HG02798 (cell line): ENCODE measurements at regions not wholly inside any gene's neighbourhood (a gene's known extent, or its start where the extent isn't known, plus 50 kb on each side); places are given as distances from the start of the nearest gene placed in this dataset.
"Not testable (repeated sequence)": the region's sequence is repeated elsewhere in the genome, so short reads cannot be mapped to it uniquely, and the experiment has no call there.

Source experiments
- ATAC-seq: cut with Tn5 transposase; IDR thresholded peaks from one replicate; pipeline ENCODE4 v1.9.1; 2021; ENCODE audit warnings: mild to moderate bottlenecking; ENCODE audit not compliant: unreplicated experiment, poor library complexity

DNA sequence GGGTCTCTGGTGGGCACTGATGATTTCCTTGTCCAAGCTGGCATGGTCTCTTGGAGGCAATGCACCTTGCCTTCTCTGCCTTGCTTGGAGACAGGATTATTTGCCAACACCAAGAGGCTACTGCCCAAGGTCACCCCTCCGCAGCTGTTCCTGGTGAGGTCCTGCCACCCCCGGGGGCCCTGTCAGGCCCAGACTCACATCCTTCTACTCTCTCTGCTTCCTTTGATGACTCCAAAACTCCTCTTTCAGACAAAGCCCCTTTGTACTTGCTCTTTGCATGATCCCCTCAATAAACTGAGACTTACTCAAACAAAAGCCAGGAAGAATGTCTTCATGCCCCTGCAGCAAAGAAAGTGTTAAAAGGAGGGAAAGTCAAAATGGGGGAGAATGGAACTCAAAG lies 137.7 kb downstream of the MEX3B start:
- ATAC-seq, result no peak

DNA sequence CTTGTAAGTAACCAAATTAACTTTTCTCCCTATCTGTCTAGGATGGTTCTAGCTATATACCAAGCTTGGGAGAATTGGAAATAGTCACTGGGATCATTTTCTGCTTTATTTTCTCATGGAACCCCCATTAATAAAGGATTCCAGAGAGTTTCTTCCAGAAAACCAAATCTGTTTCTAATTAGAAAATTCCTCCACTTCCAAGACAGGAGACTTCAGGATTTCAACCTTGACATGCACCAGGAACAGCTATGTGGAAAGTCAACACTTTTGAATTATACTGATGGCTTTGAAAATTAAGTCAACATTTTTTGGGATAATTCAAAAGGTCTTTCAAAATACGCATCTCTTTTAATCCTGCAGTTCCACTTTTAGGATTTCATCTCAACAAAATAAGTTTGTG lies 138.3 kb downstream of the MEX3B start:
- no peak for ATAC-seq

DNA sequence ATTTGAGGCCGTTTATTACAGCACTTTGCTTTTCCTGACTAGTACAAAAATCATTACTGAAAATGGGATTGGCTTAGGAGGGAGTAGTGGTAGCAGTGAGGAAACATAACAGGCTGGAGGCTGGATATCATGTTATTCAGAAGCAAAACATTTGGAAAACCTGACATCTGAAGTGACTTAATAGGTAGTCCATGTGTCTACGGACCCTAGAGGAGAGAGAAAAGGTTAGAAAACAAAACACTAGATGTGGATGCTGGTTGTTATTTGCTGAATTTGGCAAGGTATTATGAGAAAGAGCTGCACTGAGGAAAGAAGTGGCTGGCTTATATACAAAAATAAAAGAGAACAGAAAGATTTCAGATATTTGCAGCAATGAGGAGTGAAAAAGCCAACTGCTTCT lies 139.9 kb downstream of the MEX3B start:
- ATAC-seq, result no peak

DNA sequence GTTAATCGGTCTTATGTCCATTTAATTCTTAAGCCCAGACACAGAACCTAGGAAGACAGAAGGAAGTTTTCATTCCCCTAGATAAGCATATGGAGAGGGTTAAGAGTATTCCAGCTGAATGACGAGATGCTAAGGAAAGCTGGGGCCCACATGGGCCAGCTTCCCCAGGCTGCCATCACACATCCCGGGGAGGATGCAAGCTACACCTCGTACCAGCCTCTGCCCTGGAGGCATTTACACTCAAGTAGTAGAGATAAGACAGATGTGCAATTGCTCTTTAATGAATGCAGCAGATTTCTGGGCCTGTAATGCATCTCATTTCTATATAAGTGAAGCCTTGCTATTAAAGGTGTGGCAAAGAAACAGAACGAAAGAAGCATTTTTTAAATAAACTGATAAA lies 144.5 kb downstream of the MEX3B start:
- ATAC-seq, result no peak

DNA sequence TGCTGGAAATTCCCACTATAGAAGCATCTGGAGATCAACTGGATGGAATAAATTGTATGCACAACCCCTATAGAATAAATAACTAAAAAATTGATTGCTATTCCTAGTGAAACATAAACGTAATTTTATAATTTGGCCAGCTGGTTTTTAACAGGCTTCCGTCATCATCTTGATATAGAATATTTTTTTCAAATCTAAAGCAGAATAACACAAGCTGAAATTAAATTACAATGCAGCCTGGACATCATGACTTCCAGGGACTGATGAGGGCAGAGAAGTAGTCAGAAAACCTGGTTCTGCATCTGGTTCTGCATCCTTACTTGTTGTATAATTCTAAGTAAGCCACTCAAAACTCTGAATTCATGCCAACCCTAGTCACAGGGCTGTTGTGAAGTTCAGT lies 146.1 kb downstream of the MEX3B start:
- ATAC-seq, result no peak

DNA sequence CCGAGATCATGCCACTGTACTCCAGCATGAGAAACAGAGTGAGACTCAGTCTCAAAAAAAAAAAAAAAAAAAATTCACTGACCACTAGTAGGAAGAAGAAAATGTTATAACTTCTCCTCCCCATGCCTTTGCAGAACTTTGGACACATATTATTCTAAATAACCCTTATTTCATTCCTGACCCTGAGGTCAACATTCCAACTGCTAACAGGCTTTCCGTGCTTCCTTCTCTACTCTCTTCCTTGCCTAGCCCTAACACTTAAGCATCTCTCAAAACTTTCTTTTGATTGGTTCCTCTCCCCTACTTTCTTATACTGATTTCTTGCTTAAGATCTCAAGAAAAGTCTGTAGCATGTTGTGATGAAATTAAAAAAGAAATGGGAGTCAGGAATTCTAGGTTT lies 146.8 kb downstream of the MEX3B start:
- ATAC-seq, result no peak

DNA sequence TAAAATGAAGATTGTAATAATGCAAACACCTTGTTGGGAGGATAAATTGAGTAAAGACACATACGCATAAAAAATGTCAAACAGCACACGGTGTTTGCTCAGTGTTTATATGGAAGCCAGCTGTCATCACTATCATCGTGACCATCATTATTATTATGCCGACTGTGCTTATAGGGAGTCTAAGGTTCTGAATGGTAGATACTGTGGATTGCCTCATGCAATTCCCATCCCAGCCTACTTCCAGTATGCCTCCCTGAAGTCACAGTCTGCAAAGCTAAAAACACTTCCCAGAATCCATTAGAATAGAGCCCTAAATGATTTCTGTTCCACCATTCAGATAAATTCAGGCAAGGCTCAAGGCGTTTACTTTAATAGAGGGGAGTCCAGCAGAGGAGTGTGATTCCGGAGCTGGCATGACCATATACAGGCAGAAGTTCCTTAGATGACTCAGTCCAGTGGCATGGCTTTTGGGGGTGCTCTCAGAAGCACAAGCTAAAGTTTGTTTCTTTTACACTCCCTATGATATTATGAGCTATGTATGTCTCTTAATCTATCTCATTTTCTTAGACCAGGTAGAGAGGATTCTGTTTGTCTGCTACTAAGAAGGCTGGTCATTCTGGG lies 148.7 kb downstream of the MEX3B start:
- ATAC-seq, result no peak

DNA sequence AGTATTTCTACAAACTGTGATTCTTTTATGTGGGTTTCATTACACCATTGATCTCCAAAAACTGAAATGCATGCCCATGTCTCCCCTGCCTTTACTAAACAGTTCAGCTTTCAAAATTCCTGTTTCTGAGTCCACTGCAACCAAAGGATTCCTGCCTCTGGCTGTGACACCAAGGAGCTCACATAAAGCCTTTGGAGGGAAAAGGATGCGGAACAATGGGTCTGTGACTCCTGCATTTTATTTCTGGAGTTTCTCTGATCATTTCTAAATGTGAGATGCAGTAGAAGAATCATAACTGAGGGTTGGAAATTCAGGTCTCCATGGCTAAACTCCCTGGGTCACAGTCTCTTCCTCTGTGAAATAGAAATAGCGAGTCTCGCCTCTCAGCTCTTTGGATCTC lies 149.5 kb downstream of the MEX3B start:
- ATAC-seq, result no peak

DNA sequence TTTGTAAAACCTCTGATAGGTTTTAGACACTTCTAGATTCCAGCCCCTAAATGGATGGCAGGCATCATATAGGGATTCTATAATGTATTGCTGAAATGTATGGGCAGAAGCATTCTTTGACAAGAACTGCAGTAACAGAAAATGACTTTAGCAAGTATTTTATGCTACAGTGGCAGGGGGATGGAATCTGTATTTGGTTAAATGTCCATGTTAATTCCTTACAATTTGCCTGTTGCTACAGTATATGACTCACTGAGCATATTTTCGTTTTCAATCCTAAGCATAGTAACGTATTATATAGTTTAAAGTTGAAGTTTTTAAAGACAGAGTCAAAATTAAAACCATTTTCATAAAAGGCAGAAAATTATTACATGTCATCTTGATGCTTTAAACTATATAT lies 150.1 kb downstream of the MEX3B start:
- no peak for ATAC-seq

DNA sequence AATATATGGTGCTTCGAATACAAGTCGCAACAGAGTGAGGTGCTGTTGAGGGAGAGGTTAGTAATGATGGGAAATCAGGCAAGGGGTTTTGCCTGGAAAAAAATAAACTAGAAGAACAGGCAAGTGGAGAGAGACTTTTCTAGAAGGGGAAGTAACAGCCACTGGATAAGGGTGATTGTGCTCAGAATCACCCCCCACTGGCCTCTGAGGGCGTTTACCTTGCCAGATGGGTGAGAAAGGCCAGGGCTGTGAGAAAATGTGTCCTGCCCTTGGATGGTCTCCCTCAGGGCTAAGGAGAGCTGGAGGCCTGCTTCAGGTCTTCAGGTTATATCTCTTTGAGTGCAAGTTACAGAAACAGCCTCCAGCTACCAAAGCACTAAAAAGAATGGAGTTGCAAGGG lies 151.8 kb downstream of the MEX3B start:
- no peak for ATAC-seq

DNA sequence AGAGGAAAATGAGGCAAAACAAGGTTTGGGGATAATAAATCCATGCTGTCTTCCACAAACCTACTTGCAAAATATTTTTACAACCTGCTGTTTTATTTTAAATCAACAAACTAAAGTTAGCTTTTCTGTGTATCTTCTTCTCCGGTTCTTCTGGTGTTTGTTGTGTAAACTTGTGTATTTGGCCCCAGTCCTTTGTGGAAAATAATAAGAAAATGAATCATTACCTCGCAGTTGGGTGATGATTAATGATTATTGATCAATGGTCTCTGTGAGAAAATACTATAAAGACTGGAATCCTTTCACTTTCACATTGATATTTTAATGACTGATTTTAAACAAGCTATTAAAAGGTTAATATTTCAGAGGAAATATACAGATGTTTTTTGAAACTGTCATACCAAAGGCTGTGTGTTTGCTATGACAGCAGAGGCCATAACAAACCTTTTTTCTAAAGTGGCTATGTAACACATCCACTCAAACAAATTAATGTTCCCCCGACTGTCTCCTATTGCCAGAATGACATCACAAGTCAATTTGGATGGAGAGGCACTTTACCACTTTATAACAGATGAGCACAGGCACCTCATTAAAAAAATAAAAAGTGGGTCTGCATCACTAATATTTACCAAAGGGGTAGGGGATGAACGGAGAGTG lies 152.5 kb downstream of the MEX3B start:
- no peak for ATAC-seq

DNA sequence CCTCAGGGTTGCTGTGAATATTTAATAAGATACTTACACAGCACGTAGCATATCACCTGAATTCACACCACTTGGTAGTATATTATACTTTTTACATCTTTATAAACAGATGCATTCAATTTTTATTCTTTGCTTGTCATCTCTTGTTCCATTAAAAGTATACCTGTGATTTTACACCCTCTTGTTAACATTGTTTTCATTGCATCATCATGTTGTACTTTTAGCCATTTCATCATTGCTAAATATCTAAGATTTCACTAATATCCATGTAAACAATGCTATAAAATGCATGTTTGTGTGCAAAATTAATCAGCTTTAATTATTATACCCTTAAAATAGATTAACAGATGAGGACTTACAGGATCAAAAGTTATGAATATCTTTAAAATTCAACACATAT lies 155.3 kb downstream of the MEX3B start:
- no peak for ATAC-seq

DNA sequence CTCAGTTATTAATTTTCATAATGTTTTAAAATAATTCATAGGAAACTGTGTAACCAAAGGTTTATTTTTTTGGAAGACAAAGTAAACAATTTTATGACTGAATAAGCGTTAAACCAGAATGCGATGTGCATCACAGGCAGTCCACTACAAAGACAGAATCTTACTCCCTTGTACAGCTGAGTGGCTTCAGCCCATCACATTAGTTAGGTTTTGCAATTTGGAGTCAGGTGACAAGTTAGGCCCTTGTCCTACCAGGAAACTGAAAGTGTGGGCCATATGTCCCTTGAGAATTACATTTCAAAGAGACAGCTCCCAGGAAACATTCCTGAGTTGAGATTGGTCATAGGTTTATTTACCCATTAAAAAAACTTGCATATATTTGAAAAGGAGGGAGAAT lies 156.3 kb downstream of the MEX3B start:
- no peak for ATAC-seq

DNA sequence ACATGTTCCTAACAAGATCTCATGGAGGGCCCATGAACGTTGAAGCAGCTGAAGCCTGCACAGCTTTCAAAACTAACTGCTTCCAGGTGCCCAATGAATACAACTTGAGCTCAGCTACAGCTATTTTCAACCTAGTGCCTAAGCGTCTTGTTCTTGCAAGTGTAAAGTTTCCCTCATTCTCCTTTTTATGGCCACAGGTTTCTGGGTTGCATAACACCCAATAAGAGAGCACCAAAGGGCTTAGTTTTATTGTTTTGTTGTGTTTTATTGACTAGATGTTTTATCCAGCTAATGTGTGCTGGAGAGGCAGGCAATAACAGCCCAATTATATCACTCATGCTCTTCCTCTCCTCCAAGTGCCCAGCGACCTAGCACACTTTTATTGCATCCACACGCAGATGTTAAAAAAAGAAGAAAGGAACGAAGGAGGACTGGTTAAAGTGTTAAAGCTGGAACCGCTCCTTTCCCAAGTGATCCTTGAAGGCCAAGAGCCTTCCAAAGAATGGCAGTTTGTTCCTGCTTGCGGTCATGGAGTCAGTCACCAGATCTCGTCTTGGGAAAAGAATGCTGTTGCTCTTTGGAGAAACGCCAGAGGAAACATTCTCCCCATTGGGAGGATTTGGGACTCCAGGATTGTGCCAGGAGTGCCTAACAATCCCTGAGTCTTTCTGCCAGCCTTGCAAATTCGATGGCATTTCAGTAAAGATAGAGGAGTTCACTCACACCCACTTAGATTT lies 156.9 kb downstream of the MEX3B start:
- ATAC-seq, result no peak

DNA sequence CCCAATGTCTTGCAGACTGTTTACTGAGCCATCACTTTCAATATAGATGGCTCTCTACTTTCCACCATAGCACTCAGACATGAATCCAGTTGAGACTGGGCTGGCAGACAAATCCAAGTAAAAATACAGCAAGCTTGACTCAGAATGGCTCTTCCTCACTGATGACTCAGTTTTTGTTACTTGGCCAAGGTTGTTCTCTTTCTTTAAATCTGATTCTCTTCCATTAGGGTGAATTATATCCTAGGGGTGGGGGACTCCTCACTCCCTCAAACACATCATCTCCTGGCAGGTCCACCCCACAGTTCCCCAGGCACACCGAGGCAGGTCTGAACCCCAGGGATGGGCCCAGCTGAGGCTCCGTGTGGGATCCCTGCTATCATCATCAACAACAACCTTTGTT lies 157.9 kb downstream of the MEX3B start:
- ATAC-seq, result no peak

DNA sequence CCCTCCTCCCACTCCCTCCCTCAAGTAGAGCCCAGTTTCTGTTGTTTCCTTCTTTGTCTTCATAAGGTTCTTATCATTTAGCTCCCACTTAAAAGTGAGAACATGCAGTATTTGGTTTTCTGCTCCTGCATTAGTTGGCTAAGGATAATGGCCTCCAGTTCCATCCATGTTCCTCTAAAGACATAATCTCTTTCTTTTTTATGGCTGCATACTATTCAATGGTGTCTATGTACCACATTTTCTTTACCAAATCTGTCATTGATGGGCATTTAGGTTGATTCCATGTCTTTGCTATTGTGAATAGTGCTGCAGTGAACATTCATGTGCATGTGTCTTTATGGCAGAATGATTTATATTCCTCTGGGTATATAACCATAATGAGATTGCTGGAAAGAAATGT lies 158.6 kb downstream of the MEX3B start:
- not testable (repeated sequence) for ATAC-seq

DNA sequence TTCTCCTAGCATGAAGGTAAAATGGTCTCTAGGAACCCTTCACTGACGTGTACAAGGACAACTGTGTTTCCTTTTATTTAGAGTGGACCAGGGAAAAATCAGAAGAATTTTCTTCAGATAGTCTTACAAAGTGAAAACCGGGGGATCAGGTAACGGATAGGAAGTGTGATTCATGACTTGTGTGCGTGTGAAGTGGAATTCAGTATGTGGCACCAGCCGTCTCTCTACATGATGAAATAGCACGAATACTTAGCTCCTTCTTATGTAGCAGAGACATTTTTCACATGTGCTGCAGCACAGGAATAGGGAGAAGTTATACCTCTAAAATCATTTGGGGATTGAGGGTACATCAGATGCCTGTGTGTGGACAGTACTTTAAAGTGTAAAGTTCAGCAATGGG lies 159.2 kb downstream of the MEX3B start:
- ATAC-seq, result no peak

DNA sequence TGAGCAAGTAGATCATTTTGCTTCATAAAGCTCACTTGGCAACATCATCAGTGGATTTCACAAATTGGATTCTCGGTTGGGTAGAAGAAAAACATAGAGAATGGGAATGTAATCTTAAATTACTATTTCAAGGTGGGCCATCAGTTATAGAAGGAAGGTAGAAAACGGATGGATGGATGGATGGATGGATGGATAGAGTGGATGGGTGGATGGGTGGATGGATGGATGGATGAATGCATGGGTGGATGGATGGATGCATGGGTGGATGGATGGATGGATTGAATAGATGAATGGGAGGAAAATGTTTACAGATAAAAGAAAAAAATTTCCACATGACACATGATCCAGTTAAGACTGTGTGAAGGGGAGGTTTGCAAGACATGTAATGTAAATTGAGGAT lies 159.7 kb downstream of the MEX3B start:
- no peak for ATAC-seq

DNA sequence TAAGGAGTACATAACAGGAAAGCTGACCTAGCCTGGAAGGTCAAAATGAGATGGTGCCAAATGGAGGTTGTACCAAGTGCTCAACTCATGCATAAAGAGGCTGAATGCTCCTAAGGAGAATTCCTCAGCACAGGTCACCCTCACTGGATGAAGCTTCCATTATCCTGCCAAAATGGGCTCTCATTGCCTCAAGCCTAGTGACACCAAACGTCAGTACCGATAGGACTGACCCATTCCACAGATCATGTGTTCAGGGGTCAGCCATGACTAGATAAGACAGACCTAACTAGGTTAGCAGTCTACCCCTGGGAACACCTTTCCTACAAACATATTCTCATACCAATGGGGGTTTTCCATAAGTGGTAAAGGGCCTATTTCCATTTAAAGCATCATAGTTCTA lies 160.7 kb downstream of the MEX3B start:
- ATAC-seq, result no peak

DNA sequence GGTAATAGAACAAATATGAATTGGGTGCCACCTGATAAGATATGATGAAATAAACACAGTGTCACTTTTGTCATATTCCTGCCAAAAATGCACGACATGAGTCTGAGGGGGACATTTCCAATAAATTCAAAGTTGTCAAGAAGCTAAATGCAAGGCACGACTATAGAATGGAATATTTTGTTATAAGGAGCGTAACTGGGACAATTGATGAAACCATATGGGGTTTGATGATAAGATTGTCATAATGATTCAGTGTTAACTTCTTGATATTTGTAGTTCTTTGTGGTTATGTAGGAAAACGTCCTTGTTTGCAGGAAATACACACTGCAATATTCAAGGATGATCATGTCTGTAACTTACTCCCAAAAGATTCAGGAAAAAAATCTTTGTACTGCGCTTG lies 163.3 kb downstream of the MEX3B start:
- no peak for ATAC-seq

DNA sequence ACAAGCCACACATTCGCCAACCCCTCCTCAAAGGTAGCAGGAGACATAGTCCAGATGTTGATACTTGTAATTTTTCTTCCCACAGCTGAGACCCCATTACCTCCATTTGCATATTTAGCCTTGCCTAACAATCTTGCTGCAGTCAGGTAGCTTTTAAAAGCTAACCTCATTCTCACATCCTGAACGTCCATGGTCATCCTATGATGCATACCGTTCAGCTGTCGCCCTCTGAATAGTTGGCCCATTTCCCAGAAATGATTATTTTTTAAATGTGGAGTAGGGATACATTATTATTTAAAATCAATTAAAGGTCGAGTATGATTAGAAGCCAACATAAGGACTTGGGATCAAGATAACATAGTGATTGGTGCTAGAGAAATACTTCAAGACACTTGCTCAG lies 165.0 kb downstream of the MEX3B start:
- ATAC-seq, result peak; percentile 20

DNA sequence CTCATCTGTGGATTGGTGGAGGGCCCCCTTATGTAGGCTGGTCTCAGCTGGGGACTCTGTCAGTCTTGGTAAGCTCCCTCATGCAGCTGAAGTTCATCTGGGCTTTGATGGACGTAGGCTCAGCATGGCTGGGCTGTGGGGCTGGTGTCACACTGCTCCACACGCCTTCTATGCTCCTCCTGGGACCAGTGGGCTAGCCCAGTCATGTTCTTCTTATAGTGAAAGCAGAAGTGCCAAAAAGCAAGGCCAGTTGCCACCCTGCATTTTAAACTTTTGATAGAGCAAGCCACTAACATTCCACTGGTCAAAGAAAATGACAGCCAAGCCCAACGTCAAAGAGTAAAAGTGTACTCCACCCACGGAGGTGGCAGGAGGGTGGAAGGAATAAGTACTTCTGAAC lies 165.5 kb downstream of the MEX3B start:
- ATAC-seq, result peak; percentile 73
